NCI-H1694 treated with DMSO at 0.1 percent for 48 hours (cell line): ENCODE measurements at regions not wholly inside any gene's neighbourhood (a gene's known extent, or its start where the extent isn't known, plus 50 kb on each side); places are given as distances from the start of the nearest gene placed in this dataset.
A peak's percentile ranks its signal among the peaks of the same experiment; 100 is the strongest.

Source experiments
- DNase-seq: peaks from one replicate; lab custom pipeline; 2025; lab: John Stamatoyannopoulos, UW

GRCh38 chr10:128497660-128498377 lies 371.6 kb upstream of the MKI67 start:
- no peak for DNase-seq

GRCh38 chr10:128498378-128498730 lies 372.1 kb upstream of the MKI67 start:
- no peak for DNase-seq

- DNase-seq, result no peak
Measured at GRCh38 chr10:128498746-128499145, 372.5 kb upstream of the MKI67 start.

GRCh38 chr10:128499486-128499885 lies 373.3 kb upstream of the MKI67 start:
- no peak for DNase-seq

- DNase-seq, result no peak
Measured at GRCh38 chr10:128499956-128500355, 373.7 kb upstream of the MKI67 start.

- DNase-seq, result no peak
Measured at GRCh38 chr10:128500642-128501041, 374.4 kb upstream of the MKI67 start.

GRCh38 chr10:128505346-128505745 lies 379.1 kb upstream of the MKI67 start:
- DNase-seq, result no peak

- DNase-seq, result no peak
Measured at GRCh38 chr10:128506423-128506822, 380.2 kb upstream of the MKI67 start.

GRCh38 chr10:128507066-128507465 lies 380.8 kb upstream of the MKI67 start:
- no peak for DNase-seq

GRCh38 chr10:128511284-128511683 lies 385.1 kb upstream of the MKI67 start:
- no peak for DNase-seq

- DNase-seq, result no peak
Measured at GRCh38 chr10:128512767-128513166, 386.5 kb upstream of the MKI67 start.

- no peak for DNase-seq
Measured at GRCh38 chr10:128514536-128514935, 388.3 kb upstream of the MKI67 start.

- no peak for DNase-seq
Measured at GRCh38 chr10:128516180-128516579, 390.0 kb upstream of the MKI67 start.

- DNase-seq, result no peak
Measured at GRCh38 chr10:128517167-128517566, 390.9 kb upstream of the MKI67 start.

GRCh38 chr10:128518000-128518399 lies 391.8 kb upstream of the MKI67 start:
- no peak for DNase-seq

GRCh38 chr10:128519581-128519980 lies 393.4 kb upstream of the MKI67 start:
- DNase-seq, result no peak

GRCh38 chr10:128520211-128520815 lies 394.1 kb upstream of the MKI67 start:
- DNase-seq, result no peak

GRCh38 chr10:128522551-128523308 lies 396.5 kb upstream of the MKI67 start:
- no peak for DNase-seq

GRCh38 chr10:128525444-128525843 lies 399.2 kb upstream of the MKI67 start:
- DNase-seq, result no peak

- no peak for DNase-seq
Measured at GRCh38 chr10:128525936-128526335, 399.7 kb upstream of the MKI67 start.

GRCh38 chr10:128526791-128527375 lies 400.7 kb upstream of the MKI67 start:
- peak; percentile 52 for DNase-seq

GRCh38 chr10:128527711-128528110 lies 401.5 kb upstream of the MKI67 start:
- no peak for DNase-seq

- DNase-seq, result no peak
Measured at GRCh38 chr10:128528167-128528566, 401.9 kb upstream of the MKI67 start.
